22Rv1 (cell line): ENCODE measurements at regions not wholly inside any gene's neighbourhood (a gene's known extent, or its start where the extent isn't known, plus 50 kb on each side); places are given as distances from the start of the nearest gene placed in this dataset.

Experiments used
- H3K27ac ChIP-seq: fragments of 450-650 bp; 2 replicates; pipeline ENCODE4 v1.5.1; 2017
- ZFX ChIP-seq: fragments of 450-650 bp; IDR thresholded peaks from 2 replicates; pipeline ENCODE4 v1.6.1; 2017; ENCODE audit warnings: antibody characterized with exemption, borderline replicate concordance
- TF ChIP-seq, protein P1 (sequence below): fragments of 450-650 bp; IDR thresholded peaks from 2 replicates; pipeline ENCODE4 v1.5.1; 2017; ENCODE audit warnings: mild to moderate bottlenecking

DNA sequence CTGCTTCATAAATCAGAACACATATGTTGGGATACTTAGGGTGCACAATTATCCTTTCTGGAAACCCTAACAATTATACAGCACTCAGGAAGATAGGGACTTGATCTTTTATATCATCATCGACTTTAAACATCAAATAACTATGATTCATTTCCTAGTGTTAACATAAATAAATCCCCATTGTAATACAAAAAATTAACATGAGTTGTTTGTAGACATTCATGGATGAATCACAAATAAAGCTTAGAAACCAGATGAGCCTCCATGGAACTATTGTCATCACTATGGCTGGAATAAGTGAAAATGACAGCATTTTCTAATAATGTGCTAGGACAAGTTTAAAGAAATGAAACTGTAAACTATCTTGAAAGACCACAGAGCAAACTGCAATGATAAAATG lies 821.7 kb downstream of the GATA3 start:
- H3K27ac ChIP-seq: no peak overlapping the region
- TF ChIP-seq, protein P1, sequence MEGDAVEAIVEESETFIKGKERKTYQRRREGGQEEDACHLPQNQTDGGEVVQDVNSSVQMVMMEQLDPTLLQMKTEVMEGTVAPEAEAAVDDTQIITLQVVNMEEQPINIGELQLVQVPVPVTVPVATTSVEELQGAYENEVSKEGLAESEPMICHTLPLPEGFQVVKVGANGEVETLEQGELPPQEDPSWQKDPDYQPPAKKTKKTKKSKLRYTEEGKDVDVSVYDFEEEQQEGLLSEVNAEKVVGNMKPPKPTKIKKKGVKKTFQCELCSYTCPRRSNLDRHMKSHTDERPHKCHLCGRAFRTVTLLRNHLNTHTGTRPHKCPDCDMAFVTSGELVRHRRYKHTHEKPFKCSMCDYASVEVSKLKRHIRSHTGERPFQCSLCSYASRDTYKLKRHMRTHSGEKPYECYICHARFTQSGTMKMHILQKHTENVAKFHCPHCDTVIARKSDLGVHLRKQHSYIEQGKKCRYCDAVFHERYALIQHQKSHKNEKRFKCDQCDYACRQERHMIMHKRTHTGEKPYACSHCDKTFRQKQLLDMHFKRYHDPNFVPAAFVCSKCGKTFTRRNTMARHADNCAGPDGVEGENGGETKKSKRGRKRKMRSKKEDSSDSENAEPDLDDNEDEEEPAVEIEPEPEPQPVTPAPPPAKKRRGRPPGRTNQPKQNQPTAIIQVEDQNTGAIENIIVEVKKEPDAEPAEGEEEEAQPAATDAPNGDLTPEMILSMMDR: no peak
- TF ChIP-seq ZFX: no peak

DNA sequence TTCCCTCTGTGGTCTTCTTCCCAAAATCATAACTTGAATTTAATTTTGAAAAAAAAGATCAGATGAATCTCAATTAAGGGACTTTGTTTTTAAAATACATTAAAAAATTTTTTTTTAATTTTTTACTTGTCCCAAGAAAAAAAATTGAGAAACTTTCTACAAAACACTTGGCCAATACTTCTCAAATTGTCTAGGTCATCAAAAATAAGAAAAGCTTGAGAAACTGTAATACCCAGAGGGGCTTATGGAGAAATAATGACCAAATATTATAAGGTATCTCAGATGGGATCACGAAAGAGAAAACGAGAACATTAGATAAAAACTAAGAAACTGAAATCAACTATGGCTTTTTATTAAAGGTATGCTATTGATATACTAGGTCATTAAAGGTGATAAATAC lies 835.0 kb downstream of the GATA3 start:
- TF ChIP-seq, protein P1: no peak
- no peak for TF ChIP-seq ZFX
- no peak overlapping the region for H3K27ac ChIP-seq

DNA sequence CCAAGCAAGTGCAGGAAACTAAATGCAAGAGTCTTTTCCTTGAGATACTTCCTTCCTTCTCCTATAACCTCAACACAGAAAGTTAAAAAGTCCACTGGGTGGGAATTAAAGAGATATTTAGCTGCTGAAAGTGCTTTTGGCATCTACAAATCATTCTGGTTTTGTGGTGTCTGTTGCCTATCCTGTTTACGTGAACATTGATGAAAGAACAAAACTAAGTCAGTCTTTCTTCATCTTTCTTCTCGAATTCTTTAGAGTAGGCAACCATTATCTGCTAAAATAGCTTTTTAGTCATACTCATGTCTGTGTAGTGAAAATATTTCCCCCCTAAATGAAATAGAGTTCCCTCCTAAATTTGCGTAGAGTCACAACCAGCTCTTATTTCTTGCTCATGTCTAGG lies 838.6 kb downstream of the GATA3 start:
- TF ChIP-seq, protein P1: no peak
- TF ChIP-seq ZFX: no peak
- H3K27ac ChIP-seq: no peak overlapping the region

DNA sequence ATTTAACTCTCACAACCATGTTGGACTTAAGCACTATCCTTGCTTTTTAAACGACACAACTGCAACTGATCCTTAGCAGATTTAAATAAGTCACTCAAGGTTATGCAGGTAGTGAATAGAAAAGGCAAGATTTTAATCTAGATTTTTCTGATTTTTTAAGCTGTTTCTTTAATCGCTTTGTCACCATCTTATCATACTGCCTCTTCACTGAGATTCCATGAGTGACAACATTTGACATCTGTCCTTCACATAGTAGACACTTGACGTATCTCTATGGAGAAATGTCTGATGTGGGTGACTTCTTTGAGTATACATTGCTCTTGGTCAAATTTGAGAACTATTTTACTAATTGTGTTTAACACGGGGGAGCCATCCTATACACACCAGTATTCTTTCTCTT lies 839.7 kb downstream of the GATA3 start:
- TF ChIP-seq, protein P1: no peak
- TF ChIP-seq ZFX: no peak
- no peak overlapping the region for H3K27ac ChIP-seq

DNA sequence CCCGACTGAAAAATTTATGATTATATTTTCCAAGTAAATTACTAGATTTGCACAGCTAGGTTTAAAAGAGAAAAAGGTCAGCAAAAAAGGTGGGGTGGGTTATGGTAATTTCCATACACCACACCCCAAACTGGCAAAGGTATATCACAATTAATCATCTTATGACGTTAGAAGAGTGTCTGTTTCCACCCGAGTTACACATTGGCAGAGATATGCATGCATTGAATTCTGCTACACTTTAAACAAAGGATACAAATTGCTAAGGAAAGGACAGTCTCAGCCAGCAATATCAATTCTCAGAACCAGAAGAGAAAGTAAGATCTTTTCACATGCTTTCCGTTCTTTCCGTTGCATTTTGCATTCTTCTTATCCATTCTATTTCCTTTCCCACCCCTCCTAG lies 843.3 kb downstream of the GATA3 start:
- no peak for TF ChIP-seq ZFX
- TF ChIP-seq, protein P1: no peak
- no peak overlapping the region for H3K27ac ChIP-seq

DNA sequence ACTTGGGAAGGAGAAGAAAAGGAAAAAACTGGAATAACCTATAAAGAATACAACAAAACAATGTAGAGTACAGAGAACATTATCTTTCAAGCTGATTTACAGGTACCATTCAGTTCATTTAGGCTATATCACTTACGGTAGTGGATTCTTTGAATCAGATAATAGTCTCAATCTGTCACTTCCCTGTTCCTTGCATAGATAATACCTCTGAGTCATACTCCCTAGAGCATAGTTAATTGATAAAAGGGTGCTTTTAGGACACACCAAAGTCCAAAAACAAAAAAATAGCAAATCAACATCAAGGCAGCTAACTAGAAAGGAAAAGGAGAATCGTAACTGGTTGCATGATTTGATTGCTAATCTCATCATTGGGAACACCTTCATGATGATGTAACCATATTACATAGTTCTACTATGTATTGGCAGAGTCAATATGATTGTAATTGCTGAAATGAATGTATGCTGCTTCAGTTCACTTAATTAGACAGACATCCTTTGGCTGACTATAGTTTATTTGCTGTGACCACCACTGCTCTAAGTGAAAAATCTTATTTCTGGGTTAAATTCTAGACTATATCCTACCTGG lies 844.4 kb downstream of the GATA3 start:
- TF ChIP-seq ZFX: no peak
- TF ChIP-seq, protein P1: no peak
- H3K27ac ChIP-seq: no peak overlapping the region

DNA sequence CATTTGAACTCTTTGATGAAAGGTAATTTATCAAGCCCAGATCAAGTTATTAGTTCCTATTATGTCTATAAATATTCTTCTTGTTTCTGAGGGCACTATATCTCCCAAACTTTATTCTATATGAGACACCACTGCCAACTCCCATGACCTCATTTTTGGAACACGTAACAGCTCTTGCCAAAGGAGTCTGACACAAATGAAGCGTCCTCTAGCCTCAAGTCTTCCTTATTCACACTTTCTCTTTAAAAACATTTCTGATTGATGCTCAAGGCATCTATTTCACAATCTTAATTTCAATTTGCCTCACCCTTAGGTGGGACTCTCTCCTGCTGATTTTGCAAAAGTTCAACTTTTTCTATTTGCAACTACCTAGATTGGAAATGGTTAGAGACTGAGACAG lies 848.4 kb downstream of the GATA3 start:
- TF ChIP-seq ZFX: no peak
- TF ChIP-seq, protein P1: no peak
- no peak overlapping the region for H3K27ac ChIP-seq
